ENCODE measurements at regions not wholly inside any gene's neighbourhood (a gene's known extent, or its start where the extent isn't known, plus 50 kb on each side); places are given as distances from the start of the nearest gene placed in this dataset.

DNA sequence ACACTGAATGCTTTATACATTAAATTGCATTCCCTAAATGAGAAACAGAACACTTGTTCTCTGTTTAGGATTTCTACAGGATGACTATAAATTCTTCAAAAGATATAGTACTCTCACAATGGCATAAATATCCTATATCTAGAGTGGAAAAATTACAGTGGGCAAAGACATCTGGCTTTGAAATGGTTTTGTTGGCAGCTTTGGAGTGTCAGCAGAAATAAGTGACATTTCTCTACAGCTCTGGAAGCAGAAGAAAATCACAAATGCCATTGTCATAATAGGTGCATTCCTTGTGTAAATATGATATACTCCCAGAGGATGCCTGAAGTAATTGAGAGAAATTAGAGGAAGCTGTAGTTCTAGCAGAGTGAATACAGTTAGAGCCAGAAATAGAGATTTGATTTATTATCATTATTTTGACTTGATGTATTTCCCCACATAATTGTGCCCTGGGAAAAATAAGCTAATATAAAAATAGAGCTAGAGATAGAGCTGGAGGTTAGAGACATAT, 95.9 kb upstream of the GALNTL6 start (continued):
- TF ChIP-seq, protein P1, sequence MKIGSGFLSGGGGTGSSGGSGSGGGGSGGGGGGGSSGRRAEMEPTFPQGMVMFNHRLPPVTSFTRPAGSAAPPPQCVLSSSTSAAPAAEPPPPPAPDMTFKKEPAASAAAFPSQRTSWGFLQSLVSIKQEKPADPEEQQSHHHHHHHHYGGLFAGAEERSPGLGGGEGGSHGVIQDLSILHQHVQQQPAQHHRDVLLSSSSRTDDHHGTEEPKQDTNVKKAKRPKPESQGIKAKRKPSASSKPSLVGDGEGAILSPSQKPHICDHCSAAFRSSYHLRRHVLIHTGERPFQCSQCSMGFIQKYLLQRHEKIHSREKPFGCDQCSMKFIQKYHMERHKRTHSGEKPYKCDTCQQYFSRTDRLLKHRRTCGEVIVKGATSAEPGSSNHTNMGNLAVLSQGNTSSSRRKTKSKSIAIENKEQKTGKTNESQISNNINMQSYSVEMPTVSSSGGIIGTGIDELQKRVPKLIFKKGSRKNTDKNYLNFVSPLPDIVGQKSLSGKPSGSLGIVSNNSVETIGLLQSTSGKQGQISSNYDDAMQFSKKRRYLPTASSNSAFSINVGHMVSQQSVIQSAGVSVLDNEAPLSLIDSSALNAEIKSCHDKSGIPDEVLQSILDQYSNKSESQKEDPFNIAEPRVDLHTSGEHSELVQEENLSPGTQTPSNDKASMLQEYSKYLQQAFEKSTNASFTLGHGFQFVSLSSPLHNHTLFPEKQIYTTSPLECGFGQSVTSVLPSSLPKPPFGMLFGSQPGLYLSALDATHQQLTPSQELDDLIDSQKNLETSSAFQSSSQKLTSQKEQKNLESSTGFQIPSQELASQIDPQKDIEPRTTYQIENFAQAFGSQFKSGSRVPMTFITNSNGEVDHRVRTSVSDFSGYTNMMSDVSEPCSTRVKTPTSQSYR (CRISPR knock-in tag; IDR thresholded peaks at IDR 0.05): no peak
- TF ChIP-seq NFE2L1 (CRISPR knock-in tag; IDR thresholded peaks at IDR 0.05): no peak

DNA sequence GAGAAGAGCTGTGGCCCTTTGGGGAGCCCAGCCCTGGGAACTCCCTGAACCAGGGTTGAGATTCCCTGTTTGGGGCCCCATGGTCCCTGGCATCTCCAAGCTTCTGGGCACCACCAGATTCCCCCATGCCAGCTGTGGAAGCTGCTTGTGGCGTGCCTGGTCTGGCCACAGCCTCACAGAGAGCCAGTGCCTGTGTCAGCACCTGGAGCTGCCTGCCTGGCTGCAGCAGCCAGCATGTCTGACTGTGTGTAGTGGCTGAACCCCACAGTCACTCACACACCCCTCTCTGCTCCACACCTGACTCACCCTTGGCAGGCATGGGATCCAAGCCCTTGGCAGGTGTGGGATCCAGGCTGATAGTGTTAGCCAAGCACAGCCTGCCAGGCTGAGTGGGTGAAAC, 97.2 kb upstream of the GALNTL6 start:
- H3K27ac Mint-ChIP-seq: no peak overlapping the region
- TF ChIP-seq OVOL2 (CRISPR knock-in tag; IDR thresholded peaks at IDR 0.05; ENCODE audit: borderline replicate concordance) (no peak), RORB (CRISPR knock-in tag; IDR thresholded peaks at IDR 0.05) (no peak), CREM (CRISPR knock-in tag; IDR thresholded peaks at IDR 0.05) (no peak), ZNF396 (CRISPR knock-in tag; IDR thresholded peaks at IDR 0.05; ENCODE audit: borderline replicate concordance) (no peak), CBFB (CRISPR knock-in tag; IDR thresholded peaks at IDR 0.05; ENCODE audit: low read depth) (no peak), ZNF121 (CRISPR knock-in tag; IDR thresholded peaks at IDR 0.05) (no peak), ZNF423 (CRISPR knock-in tag; IDR thresholded peaks at IDR 0.05) (no peak), PRRX2 (CRISPR knock-in tag; IDR thresholded peaks at IDR 0.05) (no peak), ZNF219 (CRISPR knock-in tag; IDR thresholded peaks at IDR 0.05; ENCODE audit: borderline replicate concordance) (no peak), ZNF671 (CRISPR knock-in tag; IDR thresholded peaks at IDR 0.05) (no peak)
- TF ChIP-seq, protein P2, sequence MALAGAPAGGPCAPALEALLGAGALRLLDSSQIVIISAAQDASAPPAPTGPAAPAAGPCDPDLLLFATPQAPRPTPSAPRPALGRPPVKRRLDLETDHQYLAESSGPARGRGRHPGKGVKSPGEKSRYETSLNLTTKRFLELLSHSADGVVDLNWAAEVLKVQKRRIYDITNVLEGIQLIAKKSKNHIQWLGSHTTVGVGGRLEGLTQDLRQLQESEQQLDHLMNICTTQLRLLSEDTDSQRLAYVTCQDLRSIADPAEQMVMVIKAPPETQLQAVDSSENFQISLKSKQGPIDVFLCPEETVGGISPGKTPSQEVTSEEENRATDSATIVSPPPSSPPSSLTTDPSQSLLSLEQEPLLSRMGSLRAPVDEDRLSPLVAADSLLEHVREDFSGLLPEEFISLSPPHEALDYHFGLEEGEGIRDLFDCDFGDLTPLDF (CRISPR knock-in tag; IDR thresholded peaks at IDR 0.05): no peak
- TF ChIP-seq, protein P3, sequence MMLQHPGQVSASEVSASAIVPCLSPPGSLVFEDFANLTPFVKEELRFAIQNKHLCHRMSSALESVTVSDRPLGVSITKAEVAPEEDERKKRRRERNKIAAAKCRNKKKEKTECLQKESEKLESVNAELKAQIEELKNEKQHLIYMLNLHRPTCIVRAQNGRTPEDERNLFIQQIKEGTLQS (CRISPR knock-in tag; conservative IDR thresholded peaks at IDR 0.05): no peak
- CTCF ChIA-PET: no interaction called here
- no peaks in the 10 kb centered on the region for H3K36me3 Mint-ChIP-seq
- peaks cover 9% of the 10 kb centered on the region for H3K4me1 Mint-ChIP-seq
- POLR2A ChIA-PET: no interaction called here
- ATAC-seq (no peak), DNase-seq (ENCODE audit: low spot score) (no peak)
- H3K4me3 Mint-ChIP-seq: no peak overlapping the region
- H3K27me3 Mint-ChIP-seq (ENCODE audit: low read depth): no peaks in the 10 kb centered on the region
- peaks cover 2% of the 10 kb centered on the region for H3K9me3 Mint-ChIP-seq

GRCh38 chr4:171714791-171715454, 98.3 kb upstream of the GALNTL6 start:
- ChIA-PET CTCF (no interaction called here), POLR2A (no interaction called here)
- no peaks in the 10 kb centered on the region for H3K9me3 Mint-ChIP-seq
- H3K27me3 Mint-ChIP-seq (ENCODE audit: low read depth): no peaks in the 10 kb centered on the region
- H3K27ac Mint-ChIP-seq: no peak overlapping the region
- no peak overlapping the region for H3K4me3 Mint-ChIP-seq
- DNase-seq (ENCODE audit: low spot score) (no peak), ATAC-seq (no peak)
- no peaks in the 10 kb centered on the region for H3K36me3 Mint-ChIP-seq
- peaks cover 9% of the 10 kb centered on the region for H3K4me1 Mint-ChIP-seq
- TF ChIP-seq NR3C1 (CRISPR knock-in tag; conservative IDR thresholded peaks at IDR 0.05; ENCODE audit: low read depth): no peak
- no peak for TF ChIP-seq CREB1 (CRISPR knock-in tag; IDR thresholded peaks at IDR 0.05)
- TF ChIP-seq, protein P2 (CRISPR knock-in tag; IDR thresholded peaks at IDR 0.05): no peak
- TF ChIP-seq TP53 (CRISPR knock-in tag; IDR thresholded peaks at IDR 0.05): no peak
- TF ChIP-seq ZNF396 (CRISPR knock-in tag; IDR thresholded peaks at IDR 0.05; ENCODE audit: borderline replicate concordance): no peak
- no peak for TF ChIP-seq TEAD1 (CRISPR knock-in tag; IDR thresholded peaks at IDR 0.05)
- TF ChIP-seq, protein P4, sequence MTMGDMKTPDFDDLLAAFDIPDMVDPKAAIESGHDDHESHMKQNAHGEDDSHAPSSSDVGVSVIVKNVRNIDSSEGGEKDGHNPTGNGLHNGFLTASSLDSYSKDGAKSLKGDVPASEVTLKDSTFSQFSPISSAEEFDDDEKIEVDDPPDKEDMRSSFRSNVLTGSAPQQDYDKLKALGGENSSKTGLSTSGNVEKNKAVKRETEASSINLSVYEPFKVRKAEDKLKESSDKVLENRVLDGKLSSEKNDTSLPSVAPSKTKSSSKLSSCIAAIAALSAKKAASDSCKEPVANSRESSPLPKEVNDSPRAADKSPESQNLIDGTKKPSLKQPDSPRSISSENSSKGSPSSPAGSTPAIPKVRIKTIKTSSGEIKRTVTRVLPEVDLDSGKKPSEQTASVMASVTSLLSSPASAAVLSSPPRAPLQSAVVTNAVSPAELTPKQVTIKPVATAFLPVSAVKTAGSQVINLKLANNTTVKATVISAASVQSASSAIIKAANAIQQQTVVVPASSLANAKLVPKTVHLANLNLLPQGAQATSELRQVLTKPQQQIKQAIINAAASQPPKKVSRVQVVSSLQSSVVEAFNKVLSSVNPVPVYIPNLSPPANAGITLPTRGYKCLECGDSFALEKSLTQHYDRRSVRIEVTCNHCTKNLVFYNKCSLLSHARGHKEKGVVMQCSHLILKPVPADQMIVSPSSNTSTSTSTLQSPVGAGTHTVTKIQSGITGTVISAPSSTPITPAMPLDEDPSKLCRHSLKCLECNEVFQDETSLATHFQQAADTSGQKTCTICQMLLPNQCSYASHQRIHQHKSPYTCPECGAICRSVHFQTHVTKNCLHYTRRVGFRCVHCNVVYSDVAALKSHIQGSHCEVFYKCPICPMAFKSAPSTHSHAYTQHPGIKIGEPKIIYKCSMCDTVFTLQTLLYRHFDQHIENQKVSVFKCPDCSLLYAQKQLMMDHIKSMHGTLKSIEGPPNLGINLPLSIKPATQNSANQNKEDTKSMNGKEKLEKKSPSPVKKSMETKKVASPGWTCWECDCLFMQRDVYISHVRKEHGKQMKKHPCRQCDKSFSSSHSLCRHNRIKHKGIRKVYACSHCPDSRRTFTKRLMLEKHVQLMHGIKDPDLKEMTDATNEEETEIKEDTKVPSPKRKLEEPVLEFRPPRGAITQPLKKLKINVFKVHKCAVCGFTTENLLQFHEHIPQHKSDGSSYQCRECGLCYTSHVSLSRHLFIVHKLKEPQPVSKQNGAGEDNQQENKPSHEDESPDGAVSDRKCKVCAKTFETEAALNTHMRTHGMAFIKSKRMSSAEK (CRISPR knock-in tag; IDR thresholded peaks at IDR 0.05; ENCODE audit: borderline replicate concordance): no peak
- no peak for TF ChIP-seq ZSCAN18 (CRISPR knock-in tag; IDR thresholded peaks at IDR 0.05)
